ENCODE measurements at regions not wholly inside any gene's neighbourhood (a gene's known extent, or its start where the extent isn't known, plus 50 kb on each side); places are given as distances from the start of the nearest gene placed in this dataset.

DNA sequence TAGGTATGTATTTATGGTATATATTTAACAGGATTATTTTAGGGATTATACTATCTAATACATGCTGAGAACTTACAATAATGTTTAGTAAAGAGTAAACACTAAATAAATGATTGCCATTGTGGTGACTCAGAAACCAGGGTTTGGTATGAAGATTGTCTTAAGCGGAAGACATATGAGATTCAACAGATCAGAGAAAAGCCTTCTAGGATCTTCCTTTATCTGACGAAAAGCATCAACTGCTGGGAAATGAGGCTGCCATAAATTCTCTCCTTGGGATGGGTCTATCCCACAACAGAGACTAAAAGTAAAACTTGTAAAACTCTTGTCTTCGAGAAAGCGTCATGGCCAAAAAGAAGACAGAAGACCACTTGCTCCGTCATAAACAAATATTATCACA, 1352.2 kb upstream of the EPHA6 start:
- H3K9me3 ChIP-seq (ENCODE audit: control insufficient read depth, insufficient read depth, low read depth, low read length): no peaks in the 10 kb centered on the region
- H3K36me3 ChIP-seq (ENCODE audit: control insufficient read depth in 2 of 2, insufficient read depth in 1 of 2, low read length in 2 of 2): no peaks in the 10 kb centered on the region
- H3K4me3 ChIP-seq (ENCODE audit: low read depth, low read length): no peak overlapping the region
- POLR2A ChIA-PET: no interaction called here
- no peak overlapping the region for H3K27ac ChIP-seq (ENCODE audit: extremely low read depth, low read depth, low read length)
- CTCF ChIA-PET: no interaction called here
- H3K4me1 ChIP-seq (ENCODE audit: control insufficient read depth, insufficient read depth, low read length): no peaks in the 10 kb centered on the region
- TF ChIP-seq ZNF529 (tag by site-specific recombination; IDR thresholded peaks at IDR 0.05; ENCODE audit: insufficient replicate concordance) (no peak), KLF10 (tag by site-specific recombination; IDR thresholded peaks at IDR 0.05) (no peak), ZNF341 (tag by site-specific recombination; IDR thresholded peaks at IDR 0.05; ENCODE audit: low read depth) (no peak), ZNF670 (tag by site-specific recombination; IDR thresholded peaks at IDR 0.05; ENCODE audit: low read depth) (no peak), EGR2 (tag by site-specific recombination; IDR thresholded peaks at IDR 0.05; ENCODE audit: low read depth) (no peak), ZNF791 (tag by site-specific recombination; IDR thresholded peaks at IDR 0.05) (no peak), ZNF221 (tag by site-specific recombination; IDR thresholded peaks at IDR 0.05; ENCODE audit: borderline replicate concordance) (no peak), ZNF514 (tag by site-specific recombination; IDR thresholded peaks at IDR 0.05) (no peak), ZBTB8A (tag by site-specific recombination; IDR thresholded peaks at IDR 0.05) (no peak), ZNF658 (tag by site-specific recombination; IDR thresholded peaks at IDR 0.05) (no peak), ZNF184 (tag by site-specific recombination; IDR thresholded peaks at IDR 0.05) (no peak)
- TF ChIP-seq, protein P1, sequence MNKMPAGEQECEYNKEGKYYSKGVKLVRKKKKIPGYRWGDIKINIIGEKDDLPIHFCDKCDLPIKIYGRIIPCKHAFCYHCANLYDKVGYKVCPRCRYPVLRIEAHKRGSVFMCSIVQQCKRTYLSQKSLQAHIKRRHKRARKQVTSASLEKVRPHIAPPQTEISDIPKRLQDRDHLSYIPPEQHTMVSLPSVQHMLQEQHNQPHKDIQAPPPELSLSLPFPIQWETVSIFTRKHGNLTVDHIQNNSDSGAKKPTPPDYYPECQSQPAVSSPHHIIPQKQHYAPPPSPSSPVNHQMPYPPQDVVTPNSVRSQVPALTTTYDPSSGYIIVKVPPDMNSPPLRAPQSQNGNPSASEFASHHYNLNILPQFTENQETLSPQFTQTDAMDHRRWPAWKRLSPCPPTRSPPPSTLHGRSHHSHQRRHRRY (tag by site-specific recombination; IDR thresholded peaks at IDR 0.05): no peak
- TF ChIP-seq, protein P2, sequence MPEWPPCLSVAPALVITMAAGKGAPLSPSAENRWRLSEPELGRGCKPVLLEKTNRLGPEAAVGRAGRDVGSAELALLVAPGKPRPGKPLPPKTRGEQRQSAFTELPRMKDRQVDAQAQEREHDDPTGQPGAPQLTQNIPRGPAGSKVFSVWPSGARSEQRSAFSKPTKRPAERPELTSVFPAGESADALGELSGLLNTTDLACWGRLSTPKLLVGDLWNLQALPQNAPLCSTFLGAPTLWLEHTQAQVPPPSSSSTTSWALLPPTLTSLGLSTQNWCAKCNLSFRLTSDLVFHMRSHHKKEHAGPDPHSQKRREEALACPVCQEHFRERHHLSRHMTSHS (tag by site-specific recombination; IDR thresholded peaks at IDR 0.05): no peak

DNA sequence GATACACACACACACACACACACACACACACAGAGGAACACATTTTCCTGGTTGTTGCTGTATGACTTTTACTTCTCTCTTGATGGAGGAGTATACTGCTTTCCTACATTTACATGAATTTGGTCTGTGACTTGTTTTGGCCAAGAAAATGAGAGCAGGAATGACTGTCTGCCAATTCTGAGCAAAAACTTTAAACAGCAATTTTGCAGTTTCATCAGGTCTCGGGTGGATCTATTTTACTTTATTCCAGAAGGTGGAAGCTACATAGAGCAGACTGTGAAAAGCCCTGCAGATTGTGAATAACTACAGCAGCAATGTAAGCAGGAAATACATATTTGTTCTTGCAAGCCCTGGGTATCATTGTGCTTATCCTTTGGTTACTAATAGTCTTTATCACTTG, 1350.0 kb upstream of the EPHA6 start:
- TF ChIP-seq ZNF138 (tag by site-specific recombination; IDR thresholded peaks at IDR 0.05; ENCODE audit: borderline replicate concordance): no peak
- no peak for TF ChIP-seq HOXA7 (CRISPR knock-in tag; IDR thresholded peaks at IDR 0.05; ENCODE audit: borderline replicate concordance)
- TF ChIP-seq ZNF785 (tag by site-specific recombination; IDR thresholded peaks at IDR 0.05): no peak
- Histone ChIP-seq H3K36me3 (ENCODE audit: control insufficient read depth in 2 of 2, insufficient read depth in 1 of 2, low read length in 2 of 2) (no peaks in the 10 kb centered on the region), H3K4me1 (ENCODE audit: control insufficient read depth, insufficient read depth, low read length) (no peaks in the 10 kb centered on the region), H3K4me3 (ENCODE audit: low read depth, low read length) (no peak overlapping the region), H3K27ac (ENCODE audit: extremely low read depth, low read depth, low read length) (no peak overlapping the region), H3K9me3 (ENCODE audit: control insufficient read depth, insufficient read depth, low read depth, low read length) (no peaks in the 10 kb centered on the region)
- ChIA-PET CTCF (no interaction called here), POLR2A (no interaction called here)

- Histone ChIP-seq H3K9me3 (ENCODE audit: control insufficient read depth, insufficient read depth, low read depth, low read length) (no peaks in the 10 kb centered on the region), H3K4me3 (ENCODE audit: low read depth, low read length) (no peak overlapping the region), H3K27ac (ENCODE audit: extremely low read depth, low read depth, low read length) (no peak overlapping the region), H3K4me1 (ENCODE audit: control insufficient read depth, insufficient read depth, low read length) (no peaks in the 10 kb centered on the region), H3K36me3 (ENCODE audit: control insufficient read depth in 2 of 2, insufficient read depth in 1 of 2, low read length in 2 of 2) (no peaks in the 10 kb centered on the region)
- POLR2A ChIA-PET: no interaction called here
- CTCF ChIA-PET: no interaction called here
- TF ChIP-seq ZBTB7A (tag by site-specific recombination; IDR thresholded peaks at IDR 0.05; ENCODE audit: low read depth) (no peak), YY1 (tag by site-specific recombination; IDR thresholded peaks at IDR 0.05) (no peak), ZNF600 (tag by site-specific recombination; IDR thresholded peaks at IDR 0.05) (no peak), ZNF202 (tag by site-specific recombination; IDR thresholded peaks at IDR 0.05; ENCODE audit: borderline replicate concordance) (no peak), KLF7 (tag by site-specific recombination; IDR thresholded peaks at IDR 0.05; ENCODE audit: borderline replicate concordance) (no peak), WT1 (tag by site-specific recombination; IDR thresholded peaks at IDR 0.05) (no peak), ZNF629 (tag by site-specific recombination; IDR thresholded peaks at IDR 0.05) (no peak), ZNF26 (tag by site-specific recombination; IDR thresholded peaks at IDR 0.05) (no peak), ZNF184 (tag by site-specific recombination; IDR thresholded peaks at IDR 0.05) (no peak), ZNF529 (tag by site-specific recombination; IDR thresholded peaks at IDR 0.05; ENCODE audit: insufficient replicate concordance) (no peak), ZNF155 (tag by site-specific recombination; IDR thresholded peaks at IDR 0.05) (no peak), ZNF513 (tag by site-specific recombination; IDR thresholded peaks at IDR 0.05) (no peak)
- TF ChIP-seq, protein P3, sequence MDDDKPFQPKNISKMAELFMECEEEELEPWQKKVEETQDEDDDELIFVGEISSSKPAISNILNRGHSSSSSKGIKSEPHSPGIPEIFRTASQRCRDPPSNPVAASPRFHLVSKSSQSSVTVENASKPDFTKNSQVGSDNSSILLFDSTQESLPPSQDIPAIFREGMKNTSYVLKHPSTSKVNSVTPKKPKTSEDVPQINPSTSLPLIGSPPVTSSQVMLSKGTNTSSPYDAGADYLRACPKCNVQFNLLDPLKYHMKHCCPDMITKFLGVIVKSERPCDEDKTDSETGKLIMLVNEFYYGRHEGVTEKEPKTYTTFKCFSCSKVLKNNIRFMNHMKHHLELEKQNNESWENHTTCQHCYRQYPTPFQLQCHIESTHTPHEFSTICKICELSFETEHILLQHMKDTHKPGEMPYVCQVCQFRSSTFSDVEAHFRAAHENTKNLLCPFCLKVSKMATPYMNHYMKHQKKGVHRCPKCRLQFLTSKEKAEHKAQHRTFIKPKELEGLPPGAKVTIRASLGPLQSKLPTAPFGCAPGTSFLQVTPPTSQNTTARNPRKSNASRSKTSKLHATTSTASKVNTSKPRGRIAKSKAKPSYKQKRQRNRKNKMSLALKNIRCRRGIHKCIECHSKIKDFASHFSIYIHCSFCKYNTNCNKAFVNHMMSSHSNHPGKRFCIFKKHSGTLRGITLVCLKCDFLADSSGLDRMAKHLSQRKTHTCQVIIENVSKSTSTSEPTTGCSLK (tag by site-specific recombination; IDR thresholded peaks at IDR 0.05): no peak
These were observed 1346.1 kb upstream of the EPHA6 start for GRCh38 chr3:95468331-95468730.

Data from HEK293 (cell line).